NCI-H1092 (cell line): ENCODE measurements at regions not wholly inside any gene's neighbourhood (a gene's known extent, or its start where the extent isn't known, plus 50 kb on each side); places are given as distances from the start of the nearest gene placed in this dataset.

Source experiments
- DNase-seq: peaks from one replicate; lab custom pipeline; 2025; lab: John Stamatoyannopoulos, UW

GRCh38 chr14:61107869-61108493 lies 126.9 kb downstream of the SLC38A6 start:
- DNase-seq: no peak

- DNase-seq: peak; percentile 38
Observed at GRCh38 chr14:61106959-61107641, 126.1 kb downstream of the SLC38A6 start.

- no peak for DNase-seq
Observed at GRCh38 chr14:61106271-61106958, 125.4 kb downstream of the SLC38A6 start.

GRCh38 chr14:61104358-61104757 lies 123.3 kb downstream of the SLC38A6 start:
- no peak for DNase-seq

GRCh38 chr14:61103541-61104339 lies 122.7 kb downstream of the SLC38A6 start:
- DNase-seq: no peak

- DNase-seq: peak; percentile 68
Observed at GRCh38 chr14:61102549-61103466, 121.8 kb downstream of the SLC38A6 start.
